OCI-LY3 (cell line): ENCODE measurements at regions not wholly inside any gene's neighbourhood (a gene's known extent, or its start where the extent isn't known, plus 50 kb on each side); places are given as distances from the start of the nearest gene placed in this dataset.

Experiments used
- H2AFZ ChIP-seq: fragments of 200-600, 300-600 bp; shearing (Covaris generic); 2 replicates; pipeline ENCODE4 v1.6.0; 2014; ENCODE audit warnings: antibody characterized with exemption, low read depth, low read length
- H3K27ac ChIP-seq: fragments of 200-600, 300-600 bp; sonication (generic); 2 replicates; pipeline ENCODE4 v1.5.1; 2014; ENCODE audit warnings: mild to moderate bottlenecking, low read length, moderate library complexity, mixed read lengths
- H3K27me3 ChIP-seq: fragments of 200-600, 300-600 bp; sonication (generic); 2 replicates; pipeline ENCODE4 v1.6.1; 2014; ENCODE audit warnings: low read depth, low read length, mixed read lengths
- H3K36me3 ChIP-seq: fragments of 200-600, 300-600 bp; sonication (generic); replicated peaks from 2 replicates; pipeline ENCODE3; 2014; ENCODE audit warnings: low read depth, low read length, mixed read lengths
- H3K4me1 ChIP-seq: fragments of 300-600, 200-600 bp; sonication (generic); 2 replicates; pipeline ENCODE4 v1.6.1; 2014; ENCODE audit warnings: low read length, mixed read lengths
- H3K4me2 ChIP-seq: fragments of 200-600, 300-600 bp; sonication (generic); 2 replicates; pipeline ENCODE4 v1.6.1; 2014; ENCODE audit warnings: low read length, mixed read lengths
- H3K4me3 ChIP-seq: fragments of 300-600, 200-600 bp; sonication (generic); 2 replicates; pipeline ENCODE4 v1.5.1; 2014; ENCODE audit warnings: antibody characterized with exemption, mild to moderate bottlenecking, low read length, moderate library complexity
- H3K79me2 ChIP-seq: fragments of 300-600, 200-600 bp; shearing (Covaris generic); 2 replicates; pipeline ENCODE4 v1.6.1; 2014; ENCODE audit warnings: mild to moderate bottlenecking, low read length, mixed read lengths
- H3K9ac ChIP-seq: fragments of 300-600, 200-600 bp; shearing (Covaris generic); 2 replicates; pipeline ENCODE4 v1.6.0; 2014; ENCODE audit warnings: mild to moderate bottlenecking, low read length, moderate library complexity
- H3K9me3 ChIP-seq: fragments of 200-600, 300-600 bp; shearing (Covaris generic); 2 replicates; pipeline ENCODE4 v1.6.1; 2014; ENCODE audit warnings: low read length, mixed read lengths; ENCODE audit not compliant: insufficient read depth
- H4K20me1 ChIP-seq: fragments of 200-600, 300-600 bp; sonication (generic); 2 replicates; pipeline ENCODE4 v1.6.1; 2016; ENCODE audit warnings: low read length, mixed read lengths; ENCODE audit not compliant: insufficient read depth
- CTCF ChIP-seq: fragments of 200-600, 300-600 bp; sonication (generic); IDR thresholded peaks from 2 replicates; pipeline ENCODE4 v1.5.1; 2014; ENCODE audit warnings: antibody characterized with exemption, low read length, low read depth
- EZH2phosphoT487 ChIP-seq: fragments of 200-600 bp; shearing (Covaris generic); IDR thresholded peaks from 2 replicates; pipeline ENCODE4 v1.6.1; 2018; ENCODE audit warnings: antibody characterized with exemption, mixed run types, low read depth

- Histone ChIP-seq H3K4me1 (peaks cover 4% of the 10 kb centered on the region), H4K20me1 (no peaks in the 10 kb centered on the region), H3K9me3 (peaks cover 14% of the 10 kb centered on the region; the same call in 1 of the 2 replicates), H3K4me2 (no peak overlapping the region), H3K36me3 (no peaks in the 10 kb centered on the region), H3K9ac (no peak overlapping the region), H3K79me2 (no peaks in the 10 kb centered on the region), H2AFZ (no peak overlapping the region), H3K27me3 (no peaks in the 10 kb centered on the region), H3K27ac (no peak overlapping the region), H3K4me3 (no peak overlapping the region)
- no peak for TF ChIP-seq CTCF
- TF ChIP-seq EZH2phosphoT487 = no peak
Observed at GRCh38 chr3:83877910-83878309, 1080.9 kb upstream of the CADM2 start.

- no peak for TF ChIP-seq EZH2phosphoT487
- TF ChIP-seq CTCF = no peak
- Histone ChIP-seq H3K27ac (no peak overlapping the region), H3K36me3 (no peaks in the 10 kb centered on the region), H3K9me3 (no peaks in the 10 kb centered on the region), H3K4me2 (no peak overlapping the region), H3K4me1 (no peaks in the 10 kb centered on the region), H2AFZ (no peak overlapping the region), H3K4me3 (no peak overlapping the region), H3K9ac (no peak overlapping the region), H3K79me2 (no peaks in the 10 kb centered on the region), H4K20me1 (no peaks in the 10 kb centered on the region), H3K27me3 (no peaks in the 10 kb centered on the region)
Observed at GRCh38 chr3:83882701-83883100, 1076.1 kb upstream of the CADM2 start.

GRCh38 chr3:83890039-83890762, 1068.6 kb upstream of the CADM2 start:
- Histone ChIP-seq H3K9ac (no peak overlapping the region), H4K20me1 (no peaks in the 10 kb centered on the region), H3K9me3 (no peaks in the 10 kb centered on the region), H3K27me3 (no peaks in the 10 kb centered on the region), H3K4me3 (no peak overlapping the region), H3K27ac (no peak overlapping the region), H3K79me2 (no peaks in the 10 kb centered on the region), H3K36me3 (no peaks in the 10 kb centered on the region), H3K4me2 (no peak overlapping the region), H3K4me1 (no peaks in the 10 kb centered on the region), H2AFZ (no peak overlapping the region)
- no peak for TF ChIP-seq EZH2phosphoT487
- TF ChIP-seq CTCF = no peak

- TF ChIP-seq EZH2phosphoT487 = no peak
- Histone ChIP-seq H3K9me3 (no peaks in the 10 kb centered on the region), H3K4me1 (no peaks in the 10 kb centered on the region), H3K27ac (no peak overlapping the region), H4K20me1 (no peaks in the 10 kb centered on the region), H3K9ac (no peak overlapping the region), H3K79me2 (no peaks in the 10 kb centered on the region), H3K4me3 (no peak overlapping the region), H3K27me3 (no peaks in the 10 kb centered on the region), H3K4me2 (no peak overlapping the region), H2AFZ (no peak overlapping the region), H3K36me3 (no peaks in the 10 kb centered on the region)
Observed at GRCh38 chr3:83890763-83891135, 1068.0 kb upstream of the CADM2 start.
